Thyroid gland (tissue), 4 donors: ENCODE measurements at regions not wholly inside any gene's neighbourhood (a gene's known extent, or its start where the extent isn't known, plus 50 kb on each side); places are given as distances from the start of the nearest gene placed in this dataset.

Source experiments
- DNase-seq, 2 donors: peaks; one replicate each; pipeline ENCODE4 v3.0.0-alpha.2; 2019
- H3K27ac ChIP-seq, 3 donors: fragments of 200-600 bp; sonication (generic); 1 replicate in 2 of 3; 2 replicates in 1 of 3; pipeline ENCODE4 v1.5.1; 2016 to 2019; ENCODE audit warnings: mild to moderate bottlenecking in 1 of 3, moderate library complexity in 1 of 3
- H3K27me3 ChIP-seq: fragments of 200-600 bp; sonication (generic); one replicate; pipeline ENCODE4 v1.5.1; 2019
- H3K36me3 ChIP-seq, 2 donors: fragments of 200-600 bp; sonication (generic); one replicate each; pipeline ENCODE4 v1.5.1; 2016 to 2019
- H3K4me1 ChIP-seq, 2 donors: fragments of 200-600 bp; sonication (generic); one replicate each; pipeline ENCODE4 v1.5.1; 2017 to 2019
- H3K4me3 ChIP-seq, 3 donors: fragments of 200-600 bp; sonication (generic); replicated peaks in 1 of 3; 1 replicate in 2 of 3; 2 replicates in 1 of 3; pipeline ENCODE4 v1.5.1; 2016; ENCODE audit warnings: mild to moderate bottlenecking in 1 of 3
- H3K9me3 ChIP-seq: fragments of 200-600 bp; sonication (generic); one replicate; pipeline ENCODE4 v1.5.1; 2017
- CTCF ChIP-seq, 6 experiments: fragments of 200-600 bp in 3 of 6; fragments of 450-650 bp in 3 of 6; sonication (generic) in 3 of 6; IDR thresholded peaks; one replicate each; pipeline ENCODE4 v1.5.1; 2016 to 2019; ENCODE audit warnings: antibody characterized with exemption in 6 of 6, mild to moderate bottlenecking in 2 of 6, inconsistent platforms in 1 of 6, moderate library complexity in 1 of 6
- POLR2A ChIP-seq, 2 donors: fragments of 450-650 bp; IDR thresholded peaks; one replicate each; pipeline ENCODE4 v1.6.1; 2017; ENCODE audit warnings: antibody characterized with exemption in 2 of 2, mild to moderate bottlenecking in 2 of 2, moderate library complexity in 1 of 2
- WGBS, 2 donors: methylation state at CpG; one replicate each; pipeline ENCODE4 v1.1.5; 2017; 5-methylcytosine and 5-hydroxymethylcytosine counted together
- intact Hi-C: fragments of 100-400 bp; cut with DNase I; formaldehyde crosslinking; loops from one replicate; pipeline ENCODE4 v1.15.1; 2023

GRCh38 chr16:73142053-73142854, 94.3 kb upstream of the ZFHX3 start:
- H3K4me1 ChIP-seq: no peaks in the 10 kb centered on the region
- no peak for TF ChIP-seq CTCF (IDR thresholded peaks at IDR 0.05)
- no peak for TF ChIP-seq POLR2A (IDR thresholded peaks at IDR 0.05)
- no peaks in the 10 kb centered on the region for H3K36me3 ChIP-seq
- DNase-seq: no peak
- H3K4me3 ChIP-seq: no peak overlapping the region
- H3K27me3 ChIP-seq: no peaks in the 10 kb centered on the region
- H3K9me3 ChIP-seq: no peaks in the 10 kb centered on the region
- no peak overlapping the region for H3K27ac ChIP-seq
- WGBS, 2 donors: 82 to 87% methylated on average over 9 of the region's 9 CpGs
- intact Hi-C loops: no loop called here

- no peak overlapping the region for H3K27ac ChIP-seq
- TF ChIP-seq CTCF (IDR thresholded peaks at IDR 0.05) (no peak), POLR2A (IDR thresholded peaks at IDR 0.05) (no peak)
- H3K36me3 ChIP-seq: no peaks in the 10 kb centered on the region
- DNase-seq: no peak
- 83 to 87% methylated on average over 4 of the region's 4 CpGs for WGBS, 2 donors
- intact Hi-C loops: no loop called here
- H3K4me1 ChIP-seq: no peaks in the 10 kb centered on the region
- no peaks in the 10 kb centered on the region for H3K9me3 ChIP-seq
- no peaks in the 10 kb centered on the region for H3K27me3 ChIP-seq
- no peak overlapping the region for H3K4me3 ChIP-seq
Observed at GRCh38 chr16:73140929-73141328, 93.0 kb upstream of the ZFHX3 start.

GRCh38 chr16:73131156-73131862, 83.4 kb upstream of the ZFHX3 start:
- Histone ChIP-seq H3K27me3 (no peaks in the 10 kb centered on the region), H3K36me3 (no peaks in the 10 kb centered on the region), H3K9me3 (no peaks in the 10 kb centered on the region), H3K27ac (no peak overlapping the region), H3K4me1 (no peaks in the 10 kb centered on the region), H3K4me3 (no peak overlapping the region)
- intact Hi-C loops: no loop called here
- no peak for TF ChIP-seq CTCF (IDR thresholded peaks at IDR 0.05)
- TF ChIP-seq POLR2A (IDR thresholded peaks at IDR 0.05): no peak
- no peak for DNase-seq
- WGBS, 2 donors: 91 to 93% methylated on average over 7 of the region's 7 CpGs

GRCh38 chr16:73129455-73129854, 81.5 kb upstream of the ZFHX3 start:
- no peaks in the 10 kb centered on the region for H3K4me1 ChIP-seq
- TF ChIP-seq CTCF (IDR thresholded peaks at IDR 0.05) (no peak), POLR2A (IDR thresholded peaks at IDR 0.05) (no peak)
- H3K9me3 ChIP-seq: no peaks in the 10 kb centered on the region
- no peak overlapping the region for H3K27ac ChIP-seq
- no peaks in the 10 kb centered on the region for H3K36me3 ChIP-seq
- H3K27me3 ChIP-seq: no peaks in the 10 kb centered on the region
- WGBS, 2 donors: 95 to 96% methylated on average over 13 of the region's 13 CpGs
- no peak for DNase-seq
- no peak overlapping the region for H3K4me3 ChIP-seq
- intact Hi-C loops: no loop called here

GRCh38 chr16:73126525-73126853, 78.6 kb upstream of the ZFHX3 start:
- H3K4me1 ChIP-seq: peaks cover 0 to 7% of the 10 kb centered on the region in 2 donors
- WGBS, 2 donors: 74 to 75% methylated on average over 5 to 6 of the region's 6 CpGs
- no peaks in the 10 kb centered on the region for H3K9me3 ChIP-seq
- TF ChIP-seq POLR2A (IDR thresholded peaks at IDR 0.05): no peak
- no peak for TF ChIP-seq CTCF (IDR thresholded peaks at IDR 0.05)
- H3K27ac ChIP-seq: peak overlapping the region in 1 of 3 donors; percentile 24
- intact Hi-C loops: no loop called here
- DNase-seq: peak in 1 of 2 donors; percentile 28
- H3K36me3 ChIP-seq: no peaks in the 10 kb centered on the region
- H3K27me3 ChIP-seq: no peaks in the 10 kb centered on the region
- no peak overlapping the region for H3K4me3 ChIP-seq
